GM12875 (cell line): ENCODE measurements at regions not wholly inside any gene's neighbourhood (a gene's known extent, or its start where the extent isn't known, plus 50 kb on each side); places are given as distances from the start of the nearest gene placed in this dataset.
"Not testable (repeated sequence)": the region's sequence is repeated elsewhere in the genome, so short reads cannot be mapped to it uniquely, and the experiment has no call there.

Experiments used
- H3K4me3 ChIP-seq: one replicate; pipeline ENCODE4 v1.5.1; 2011; ENCODE audit warnings: low read depth, low read length, control low read depth
- CTCF ChIP-seq: IDR thresholded peaks from 2 replicates; pipeline ENCODE4 v1.5.1; 2011; ENCODE audit warnings: low read depth, mild to moderate bottlenecking, control low read depth, inconsistent platforms, low read length, moderate library complexity, borderline replicate concordance; ENCODE audit not compliant: insufficient read depth

- TF ChIP-seq CTCF: no peak
- H3K4me3 ChIP-seq: no peak overlapping the region
Observed at GRCh38 chr7:26081638-26082037, 70.4 kb upstream of the NFE2L3 start.

- H3K4me3 ChIP-seq: no peak overlapping the region
- TF ChIP-seq CTCF: no peak
Observed at GRCh38 chr7:26083113-26083512, 68.9 kb upstream of the NFE2L3 start.

- H3K4me3 ChIP-seq: no peak overlapping the region
- no peak for TF ChIP-seq CTCF
Observed at GRCh38 chr7:26084418-26084817, 67.6 kb upstream of the NFE2L3 start.

GRCh38 chr7:26085771-26086170 is 66.2 kb upstream of the NFE2L3 start:
- H3K4me3 ChIP-seq: no peak overlapping the region
- TF ChIP-seq CTCF: no peak

- TF ChIP-seq CTCF: no peak
- no peak overlapping the region for H3K4me3 ChIP-seq
Observed at GRCh38 chr7:26087321-26088091, 64.5 kb upstream of the NFE2L3 start.

GRCh38 chr7:26089469-26089868 is 62.5 kb upstream of the NFE2L3 start:
- not testable (repeated sequence) for H3K4me3 ChIP-seq

- no peak overlapping the region for H3K4me3 ChIP-seq
- peak; percentile 49; the same call in 1 of the 2 replicates for TF ChIP-seq CTCF
Observed at GRCh38 chr7:26090927-26091519, 61.0 kb upstream of the NFE2L3 start.
